Breast epithelium (tissue), 3 donors: ENCODE measurements at regions not wholly inside any gene's neighbourhood (a gene's known extent, or its start where the extent isn't known, plus 50 kb on each side); places are given as distances from the start of the nearest gene placed in this dataset.

ENCODE experiments used
- POLR2AphosphoS5 ChIP-seq, 3 donors: sonication (generic); formaldehyde crosslinking; IDR thresholded peaks; one replicate each; pipeline ENCODE4 v1.6.1; 2017; ENCODE audit warnings: antibody characterized with exemption in 3 of 3
- TF ChIP-seq, protein P1 (sequence below), 3 donors: fragments of 450-650 bp; IDR thresholded peaks; one replicate each; pipeline ENCODE4 v1.5.1; 2016 to 2017; ENCODE audit warnings: antibody characterized with exemption in 3 of 3, mild to moderate bottlenecking in 3 of 3, moderate library complexity in 3 of 3

GRCh38 chr20:24868959-24869358 is 80.1 kb upstream of the CST7 start:
- TF ChIP-seq, protein P1, sequence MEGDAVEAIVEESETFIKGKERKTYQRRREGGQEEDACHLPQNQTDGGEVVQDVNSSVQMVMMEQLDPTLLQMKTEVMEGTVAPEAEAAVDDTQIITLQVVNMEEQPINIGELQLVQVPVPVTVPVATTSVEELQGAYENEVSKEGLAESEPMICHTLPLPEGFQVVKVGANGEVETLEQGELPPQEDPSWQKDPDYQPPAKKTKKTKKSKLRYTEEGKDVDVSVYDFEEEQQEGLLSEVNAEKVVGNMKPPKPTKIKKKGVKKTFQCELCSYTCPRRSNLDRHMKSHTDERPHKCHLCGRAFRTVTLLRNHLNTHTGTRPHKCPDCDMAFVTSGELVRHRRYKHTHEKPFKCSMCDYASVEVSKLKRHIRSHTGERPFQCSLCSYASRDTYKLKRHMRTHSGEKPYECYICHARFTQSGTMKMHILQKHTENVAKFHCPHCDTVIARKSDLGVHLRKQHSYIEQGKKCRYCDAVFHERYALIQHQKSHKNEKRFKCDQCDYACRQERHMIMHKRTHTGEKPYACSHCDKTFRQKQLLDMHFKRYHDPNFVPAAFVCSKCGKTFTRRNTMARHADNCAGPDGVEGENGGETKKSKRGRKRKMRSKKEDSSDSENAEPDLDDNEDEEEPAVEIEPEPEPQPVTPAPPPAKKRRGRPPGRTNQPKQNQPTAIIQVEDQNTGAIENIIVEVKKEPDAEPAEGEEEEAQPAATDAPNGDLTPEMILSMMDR (IDR thresholded peaks at IDR 0.05), result no peak
- TF ChIP-seq POLR2AphosphoS5 (IDR thresholded peaks at IDR 0.05), result no peak
